ENCODE measurements at regions not wholly inside any gene's neighbourhood (a gene's known extent, or its start where the extent isn't known, plus 50 kb on each side); places are given as distances from the start of the nearest gene placed in this dataset.

DNA sequence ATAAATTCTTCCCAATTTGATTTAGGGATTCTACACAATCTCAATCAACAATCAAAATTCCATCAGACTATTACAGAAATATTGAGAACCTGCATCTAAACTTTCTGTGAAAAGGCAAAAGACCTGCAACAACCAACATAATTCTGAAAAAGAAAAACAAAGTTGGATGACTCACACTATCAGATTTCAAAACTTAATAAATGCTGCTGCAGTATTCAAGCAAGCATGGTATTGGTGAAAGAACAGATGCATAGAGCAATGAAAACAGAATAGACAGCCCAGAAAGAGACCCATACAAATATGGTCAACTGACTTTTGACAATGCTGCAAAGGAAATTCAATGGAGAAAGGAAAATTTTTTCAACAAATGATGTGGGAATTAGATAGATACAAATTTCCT, 477.1 kb upstream of the NR2F2 start:
- Histone ChIP-seq H3K9me3 (peaks cover 0 to 3% of the 10 kb centered on the region in 2 donors), H3K4me3 (no peak overlapping the region), H3K27ac (no peak overlapping the region), H3K4me1 (no peaks in the 10 kb centered on the region), H3K27me3 (no peaks in the 10 kb centered on the region), H3K36me3 (no peaks in the 10 kb centered on the region)
- DNase-seq: no peak
- ATAC-seq: no peak
- intact Hi-C loops (cut with DNase I): no loop called here
- TF ChIP-seq, protein P1, sequence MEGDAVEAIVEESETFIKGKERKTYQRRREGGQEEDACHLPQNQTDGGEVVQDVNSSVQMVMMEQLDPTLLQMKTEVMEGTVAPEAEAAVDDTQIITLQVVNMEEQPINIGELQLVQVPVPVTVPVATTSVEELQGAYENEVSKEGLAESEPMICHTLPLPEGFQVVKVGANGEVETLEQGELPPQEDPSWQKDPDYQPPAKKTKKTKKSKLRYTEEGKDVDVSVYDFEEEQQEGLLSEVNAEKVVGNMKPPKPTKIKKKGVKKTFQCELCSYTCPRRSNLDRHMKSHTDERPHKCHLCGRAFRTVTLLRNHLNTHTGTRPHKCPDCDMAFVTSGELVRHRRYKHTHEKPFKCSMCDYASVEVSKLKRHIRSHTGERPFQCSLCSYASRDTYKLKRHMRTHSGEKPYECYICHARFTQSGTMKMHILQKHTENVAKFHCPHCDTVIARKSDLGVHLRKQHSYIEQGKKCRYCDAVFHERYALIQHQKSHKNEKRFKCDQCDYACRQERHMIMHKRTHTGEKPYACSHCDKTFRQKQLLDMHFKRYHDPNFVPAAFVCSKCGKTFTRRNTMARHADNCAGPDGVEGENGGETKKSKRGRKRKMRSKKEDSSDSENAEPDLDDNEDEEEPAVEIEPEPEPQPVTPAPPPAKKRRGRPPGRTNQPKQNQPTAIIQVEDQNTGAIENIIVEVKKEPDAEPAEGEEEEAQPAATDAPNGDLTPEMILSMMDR (IDR thresholded peaks at IDR 0.05): no peak

DNA sequence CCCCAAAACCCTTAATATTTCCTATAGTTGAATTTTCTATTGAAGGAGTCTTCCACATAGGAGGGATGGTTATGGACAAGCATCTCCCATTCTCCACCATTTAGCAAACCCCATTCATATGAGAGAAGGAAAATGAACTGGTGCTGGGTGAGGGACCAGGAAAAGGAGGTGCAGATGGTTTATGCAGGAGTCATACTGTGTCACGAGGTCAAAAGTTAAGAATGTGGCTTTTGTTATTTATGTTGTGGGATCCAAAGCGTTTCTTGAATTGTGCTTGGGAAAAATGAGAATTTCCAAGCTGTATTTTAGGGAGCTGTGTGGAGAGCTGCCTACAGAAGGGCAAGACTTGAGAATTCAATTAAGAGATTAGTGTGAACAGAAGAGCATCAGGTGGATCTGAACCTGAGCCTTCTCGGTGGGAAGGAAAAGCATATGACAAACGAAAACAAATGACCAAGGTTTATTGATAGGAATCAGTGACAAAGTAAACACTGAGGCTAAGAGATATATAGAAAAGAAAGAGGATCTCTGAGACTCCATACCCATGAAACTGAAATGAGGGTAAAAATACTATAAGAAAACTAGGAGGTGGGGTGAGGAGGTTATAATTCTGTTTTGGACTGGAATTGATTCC, 473.3 kb upstream of the NR2F2 start:
- intact Hi-C loops (cut with DNase I): no loop called here
- TF ChIP-seq, protein P1 (IDR thresholded peaks at IDR 0.05): no peak
- ATAC-seq: no peak
- Histone ChIP-seq H3K4me1 (no peaks in the 10 kb centered on the region), H3K27me3 (no peaks in the 10 kb centered on the region), H3K4me3 (no peak overlapping the region), H3K36me3 (no peaks in the 10 kb centered on the region), H3K27ac (no peak overlapping the region), H3K9me3 (no peaks in the 10 kb centered on the region)
- DNase-seq: no peak

DNA sequence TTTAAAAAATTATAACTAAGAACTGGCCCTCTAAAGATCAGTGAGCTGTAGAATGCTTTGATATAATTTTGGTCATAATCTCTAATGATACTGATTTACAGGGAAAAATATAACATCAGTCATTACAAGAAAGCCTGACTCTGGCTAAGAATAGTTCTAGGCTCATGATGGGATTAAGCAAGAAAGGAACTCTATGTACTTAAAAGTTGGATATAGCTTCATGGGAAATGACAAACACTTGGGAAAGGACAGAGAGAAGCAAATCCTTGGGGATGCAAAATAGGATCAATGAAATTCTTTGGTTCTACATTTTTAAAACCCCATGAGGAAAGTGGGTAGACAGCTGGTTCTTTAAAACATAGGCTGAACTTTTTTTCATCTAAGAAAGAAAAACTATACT, 472.7 kb upstream of the NR2F2 start:
- no peak overlapping the region for H3K27ac ChIP-seq
- no peaks in the 10 kb centered on the region for H3K36me3 ChIP-seq
- ATAC-seq: no peak
- TF ChIP-seq, protein P1 (IDR thresholded peaks at IDR 0.05): no peak
- DNase-seq: no peak
- no peaks in the 10 kb centered on the region for H3K4me1 ChIP-seq
- H3K4me3 ChIP-seq: no peak overlapping the region
- intact Hi-C loops (cut with DNase I): no loop called here
- no peaks in the 10 kb centered on the region for H3K27me3 ChIP-seq
- no peaks in the 10 kb centered on the region for H3K9me3 ChIP-seq

DNA sequence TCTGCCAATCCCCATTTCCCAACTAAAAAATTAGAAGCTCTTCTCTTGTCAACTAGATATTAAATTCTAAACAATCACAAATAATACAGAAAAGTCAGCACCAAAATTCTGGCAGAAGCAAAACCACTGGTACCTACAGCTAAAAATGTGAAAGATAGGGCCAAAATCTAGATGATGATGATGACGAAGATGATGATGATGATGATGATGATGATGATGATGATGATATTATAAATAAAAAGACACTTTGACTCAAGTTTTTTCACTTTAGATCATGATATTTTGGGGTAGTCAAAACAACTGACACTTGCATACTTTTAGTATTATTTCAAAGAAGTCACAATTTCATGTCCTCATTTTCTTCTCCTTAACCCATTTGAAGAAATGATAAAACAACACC, 470.1 kb upstream of the NR2F2 start:
- intact Hi-C loops (cut with DNase I): no loop called here
- no peaks in the 10 kb centered on the region for H3K27me3 ChIP-seq
- no peak for ATAC-seq
- TF ChIP-seq, protein P1 (IDR thresholded peaks at IDR 0.05): no peak
- no peaks in the 10 kb centered on the region for H3K9me3 ChIP-seq
- DNase-seq: no peak
- H3K4me1 ChIP-seq: no peaks in the 10 kb centered on the region
- no peak overlapping the region for H3K4me3 ChIP-seq
- no peaks in the 10 kb centered on the region for H3K36me3 ChIP-seq
- H3K27ac ChIP-seq: no peak overlapping the region

DNA sequence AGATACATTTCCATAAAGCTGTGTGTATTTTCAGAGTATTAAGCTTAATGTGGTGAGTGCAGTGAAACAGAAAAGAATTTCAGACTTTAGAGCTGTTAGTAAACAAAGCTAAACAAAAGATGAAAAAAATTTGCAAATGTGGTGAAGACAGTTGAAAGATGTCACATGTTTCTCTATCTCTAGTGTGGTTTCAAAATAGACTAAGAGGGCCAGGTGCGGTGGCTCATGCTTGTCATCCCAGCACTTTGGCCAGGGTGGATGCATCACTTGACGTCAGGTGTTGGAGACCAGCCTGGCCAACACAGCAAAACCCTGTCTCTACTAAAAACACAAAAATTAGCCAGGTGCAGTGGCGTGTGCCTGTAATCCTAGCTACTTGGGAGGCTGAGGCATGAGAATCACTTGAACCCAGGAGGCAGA, 466.0 kb upstream of the NR2F2 start:
- no peaks in the 10 kb centered on the region for H3K9me3 ChIP-seq
- DNase-seq: peak in 2 of 4 donors; percentile 42 to 50
- H3K27ac ChIP-seq: no peak overlapping the region
- TF ChIP-seq, protein P1 (IDR thresholded peaks at IDR 0.05): no peak
- no peak for ATAC-seq
- intact Hi-C loops (cut with DNase I): no loop called here
- no peaks in the 10 kb centered on the region for H3K27me3 ChIP-seq
- H3K4me3 ChIP-seq: no peak overlapping the region
- no peaks in the 10 kb centered on the region for H3K36me3 ChIP-seq
- H3K4me1 ChIP-seq: no peaks in the 10 kb centered on the region
